Suppressor macrophage treated with lipopolysaccharide for 1 hour (primary cell): ENCODE measurements at regions not wholly inside any gene's neighbourhood (a gene's known extent, or its start where the extent isn't known, plus 50 kb on each side); places are given as distances from the start of the nearest gene placed in this dataset.

Source experiments
- DNase-seq, 3 donors: peaks; one replicate each; pipeline ENCODE4 v3.0.0-alpha.2; 2020 to 2022

- no peak for DNase-seq
Observed at GRCh38 chr3:164230385-164231094, 847.8 kb downstream of the SI start.

GRCh38 chr3:164224126-164224525, 854.2 kb downstream of the SI start:
- no peak for DNase-seq

GRCh38 chr3:164222197-164222596, 856.1 kb downstream of the SI start:
- DNase-seq = no peak

GRCh38 chr3:164221297-164221696, 857.0 kb downstream of the SI start:
- no peak for DNase-seq

GRCh38 chr3:164209363-164209762, 868.9 kb downstream of the SI start:
- no peak for DNase-seq

GRCh38 chr3:164208821-164209220, 869.5 kb downstream of the SI start:
- DNase-seq = no peak

- no peak for DNase-seq
Observed at GRCh38 chr3:164208048-164208447, 870.2 kb downstream of the SI start.

- DNase-seq = no peak
Observed at GRCh38 chr3:164200053-164200823, 878.1 kb downstream of the SI start.

GRCh38 chr3:164196477-164196876, 881.8 kb downstream of the SI start:
- no peak for DNase-seq

- DNase-seq = no peak
Observed at GRCh38 chr3:164194842-164195241, 883.5 kb downstream of the SI start.

- no peak for DNase-seq
Observed at GRCh38 chr3:164192974-164193373, 885.3 kb downstream of the SI start.

GRCh38 chr3:164190566-164190965, 887.7 kb downstream of the SI start:
- no peak for DNase-seq

- no peak for DNase-seq
Observed at GRCh38 chr3:164186095-164186494, 892.2 kb downstream of the SI start.

- DNase-seq = no peak
Observed at GRCh38 chr3:164179110-164179774, 899.1 kb downstream of the SI start.

- DNase-seq = no peak
Observed at GRCh38 chr3:164174059-164174458, 904.2 kb downstream of the SI start.

- peak; percentile 46 to 51 (median 47) for DNase-seq
Observed at GRCh38 chr3:164155400-164155799, 922.9 kb downstream of the SI start.

GRCh38 chr3:164144824-164145223, 933.5 kb downstream of the SI start:
- DNase-seq = no peak

GRCh38 chr3:164132878-164133277, 945.4 kb downstream of the SI start:
- no peak for DNase-seq

- no peak for DNase-seq
Observed at GRCh38 chr3:164113371-164114332, 964.6 kb downstream of the SI start.

GRCh38 chr3:164096352-164096751, 981.9 kb downstream of the SI start:
- no peak for DNase-seq

- no peak for DNase-seq
Observed at GRCh38 chr3:164095949-164096348, 982.3 kb downstream of the SI start.

- no peak for DNase-seq
Observed at GRCh38 chr3:164095279-164095678, 983.0 kb downstream of the SI start.

GRCh38 chr3:164094546-164094945, 983.8 kb downstream of the SI start:
- no peak for DNase-seq
